ENCODE measurements at regions not wholly inside any gene's neighbourhood (a gene's known extent, or its start where the extent isn't known, plus 50 kb on each side); places are given as distances from the start of the nearest gene placed in this dataset.

DNA sequence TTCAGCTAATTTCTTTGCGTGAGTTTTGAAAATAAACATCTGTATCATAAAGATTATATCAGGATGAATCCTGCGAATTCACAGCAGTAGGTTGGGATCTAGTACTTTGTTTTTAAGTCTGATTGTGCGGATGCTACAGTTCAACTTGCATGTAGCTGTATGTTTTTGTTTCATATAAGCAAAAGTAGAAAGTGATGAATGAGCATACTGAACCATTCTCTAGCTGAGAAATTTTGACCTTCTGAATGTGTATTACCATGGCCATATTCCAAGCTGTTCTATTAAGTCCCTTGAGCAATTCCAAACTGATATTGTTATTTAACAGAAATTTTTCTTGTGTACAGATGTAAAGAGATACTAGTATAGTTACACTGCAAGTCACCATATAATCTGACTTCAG is 358.8 kb upstream of the MEOX2 start:
- Histone ChIP-seq H3K9me1 (ENCODE audit: control insufficient read depth, insufficient read depth, low read length) (no peaks in the 10 kb centered on the region), H3K4me3 (no peak overlapping the region), H3K4me1 (replicated peaks in 1 of 2; ENCODE audit: control insufficient read depth in 2 of 2, insufficient read depth in 2 of 2, low read length in 2 of 2) (no peaks in the 10 kb centered on the region), H4K20me1 (replicated peaks; ENCODE audit: control insufficient read depth, insufficient read depth, low read length) (no peaks in the 10 kb centered on the region), H3K27me3 (ENCODE audit: control insufficient read depth in 2 of 2, insufficient read depth in 2 of 2, low read length in 2 of 2) (no peaks in the 10 kb centered on the region; a peak in 1 of 5 replicates), H3K9ac (ENCODE audit: insufficient read depth in 1 of 2, low read depth in 2 of 2, low read length in 2 of 2) (no peak overlapping the region), H3K36me3 (ENCODE audit: control insufficient read depth, insufficient read depth, low read length) (no peaks in the 10 kb centered on the region), H2AFZ (ENCODE audit: low read depth, low read length) (no peak overlapping the region), H3K9me3 (replicated peaks; ENCODE audit: control insufficient read depth, insufficient read depth, low read depth, low read length) (no peaks in the 10 kb centered on the region), H3K4me2 (ENCODE audit: insufficient read depth, low read length) (no peak overlapping the region), H3K79me2 (ENCODE audit: control insufficient read depth, insufficient read depth, low read length) (no peaks in the 10 kb centered on the region), H3K27ac (ENCODE audit: extremely low read depth, low read depth, low read length) (no peak overlapping the region)
- intact Hi-C loops (cut with micrococcal nuclease) (no loop called here), in situ Hi-C loops (cut with MboI) (no loop called here)
- 3% methylated on average over 3 of the region's 3 CpGs for WGBS (ENCODE audit: insufficient coverage, low coverage, missing lambda C conversion rate)
- FAIRE-seq (no peak), DNase-seq (ENCODE audit: extremely low read depth in 1 of 4, low spot score in 3 of 4) (no peak), ATAC-seq (no peak)
- ChIA-PET POLR2A (interaction anchor here (0.6 kb wide), 1 partner anchor 9 kb away, joined by 4 read pairs; no protein-coding TSS in a partner anchor), CTCF (ENCODE audit: low intra/inter-chr PET ratio) (no interaction called here)
- no TSS peak for BruUV-seq (replicated peaks)
- TF ChIP-seq NFYB (IDR thresholded peaks at IDR 0.05; ENCODE audit: extremely low read depth, insufficient read length) (no peak), ADNP (tag; IDR thresholded peaks at IDR 0.05) (no peak), HMGN3 (IDR thresholded peaks at IDR 0.05; ENCODE audit: borderline replicate concordance, extremely low read depth, insufficient read length, low read depth, low read length) (no peak)

DNA sequence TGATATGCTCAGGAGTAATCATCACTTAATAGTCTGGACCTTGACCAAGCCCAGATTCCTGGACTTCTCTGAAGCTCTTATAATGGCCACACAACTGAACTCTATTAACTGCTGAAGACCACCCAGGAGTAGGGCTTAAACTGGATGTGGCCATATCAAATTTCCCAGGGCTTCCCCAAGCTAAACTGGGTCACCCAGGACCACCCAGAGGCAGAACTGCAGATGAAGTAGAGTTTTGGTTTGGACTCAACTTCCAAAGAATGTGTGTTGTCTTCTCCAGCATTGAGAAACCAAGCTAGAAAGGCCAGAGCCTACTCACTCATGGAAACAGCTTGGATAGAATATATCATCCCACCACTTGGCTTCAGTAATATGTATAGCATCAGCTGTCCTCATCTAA is 358.2 kb upstream of the MEOX2 start:
- H3K27ac ChIP-seq (ENCODE audit: extremely low read depth, low read depth, low read length) = no peak overlapping the region
- no peak for FAIRE-seq
- ATAC-seq = no peak
- no peaks in the 10 kb centered on the region; a peak in 1 of 5 replicates for H3K27me3 ChIP-seq (ENCODE audit: control insufficient read depth in 2 of 2, insufficient read depth in 2 of 2, low read length in 2 of 2)
- H3K4me3 ChIP-seq = no peak overlapping the region
- H3K4me1 ChIP-seq (replicated peaks in 1 of 2; ENCODE audit: control insufficient read depth in 2 of 2, insufficient read depth in 2 of 2, low read length in 2 of 2) = no peaks in the 10 kb centered on the region
- ChIA-PET CTCF (ENCODE audit: low intra/inter-chr PET ratio) (no interaction called here), POLR2A (interaction anchor here (0.6 kb wide), 1 partner anchor 8 kb away, joined by 4 read pairs; no protein-coding TSS in a partner anchor)
- BruUV-seq (replicated peaks) = no TSS peak
- H3K9me1 ChIP-seq (ENCODE audit: control insufficient read depth, insufficient read depth, low read length) = no peaks in the 10 kb centered on the region
- no peak for DNase-seq (ENCODE audit: extremely low read depth in 1 of 4, low spot score in 3 of 4)
- H3K4me2 ChIP-seq (ENCODE audit: insufficient read depth, low read length) = no peak overlapping the region
- no peaks in the 10 kb centered on the region for H4K20me1 ChIP-seq (replicated peaks; ENCODE audit: control insufficient read depth, insufficient read depth, low read length)
- no peaks in the 10 kb centered on the region for H3K9me3 ChIP-seq (replicated peaks; ENCODE audit: control insufficient read depth, insufficient read depth, low read depth, low read length)
- H2AFZ ChIP-seq (ENCODE audit: low read depth, low read length) = no peak overlapping the region
- in situ Hi-C loops (cut with MboI) (no loop called here), intact Hi-C loops (cut with micrococcal nuclease) (no loop called here)
- H3K79me2 ChIP-seq (ENCODE audit: control insufficient read depth, insufficient read depth, low read length) = no peaks in the 10 kb centered on the region
- no peak overlapping the region for H3K9ac ChIP-seq (ENCODE audit: insufficient read depth in 1 of 2, low read depth in 2 of 2, low read length in 2 of 2)
- H3K36me3 ChIP-seq (ENCODE audit: control insufficient read depth, insufficient read depth, low read length) = no peaks in the 10 kb centered on the region
- TF ChIP-seq RNF2 (IDR thresholded peaks at IDR 0.05) (no peak), HDAC3 (IDR thresholded peaks at IDR 0.05; ENCODE audit: borderline replicate concordance, partially characterized antibody) (no peak), TAF1 (IDR thresholded peaks at IDR 0.05; ENCODE audit: control insufficient read depth, extremely low read depth, insufficient read depth, low read length, severe bottlenecking) (no peak), ZNF41 (CRISPR knock-in tag; conservative IDR thresholded peaks at IDR 0.05) (no peak), SETDB1 (IDR thresholded peaks at IDR 0.05; ENCODE audit: low read length) (no peak), FOXA3 (CRISPR knock-in tag; conservative IDR thresholded peaks at IDR 0.05 in 1 of 2, IDR thresholded peaks at IDR 0.05 in 1 of 2) (no peak), MXI1 (IDR thresholded peaks at IDR 0.05; ENCODE audit: low read depth, low read length) (no peak), MCM3 (IDR thresholded peaks at IDR 0.05) (no peak), KHSRP (IDR thresholded peaks at IDR 0.05) (no peak), HEY1 (CRISPR knock-in tag; IDR thresholded peaks at IDR 0.05; ENCODE audit: borderline replicate concordance) (no peak), THRAP3 (IDR thresholded peaks at IDR 0.05; ENCODE audit: borderline replicate concordance) (no peak)
- TF ChIP-seq, protein P1, sequence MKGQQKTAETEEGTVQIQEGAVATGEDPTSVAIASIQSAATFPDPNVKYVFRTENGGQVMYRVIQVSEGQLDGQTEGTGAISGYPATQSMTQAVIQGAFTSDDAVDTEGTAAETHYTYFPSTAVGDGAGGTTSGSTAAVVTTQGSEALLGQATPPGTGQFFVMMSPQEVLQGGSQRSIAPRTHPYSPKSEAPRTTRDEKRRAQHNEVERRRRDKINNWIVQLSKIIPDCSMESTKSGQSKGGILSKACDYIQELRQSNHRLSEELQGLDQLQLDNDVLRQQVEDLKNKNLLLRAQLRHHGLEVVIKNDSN (CRISPR knock-in tag; IDR thresholded peaks at IDR 0.05) = no peak
- TF ChIP-seq, protein P2, sequence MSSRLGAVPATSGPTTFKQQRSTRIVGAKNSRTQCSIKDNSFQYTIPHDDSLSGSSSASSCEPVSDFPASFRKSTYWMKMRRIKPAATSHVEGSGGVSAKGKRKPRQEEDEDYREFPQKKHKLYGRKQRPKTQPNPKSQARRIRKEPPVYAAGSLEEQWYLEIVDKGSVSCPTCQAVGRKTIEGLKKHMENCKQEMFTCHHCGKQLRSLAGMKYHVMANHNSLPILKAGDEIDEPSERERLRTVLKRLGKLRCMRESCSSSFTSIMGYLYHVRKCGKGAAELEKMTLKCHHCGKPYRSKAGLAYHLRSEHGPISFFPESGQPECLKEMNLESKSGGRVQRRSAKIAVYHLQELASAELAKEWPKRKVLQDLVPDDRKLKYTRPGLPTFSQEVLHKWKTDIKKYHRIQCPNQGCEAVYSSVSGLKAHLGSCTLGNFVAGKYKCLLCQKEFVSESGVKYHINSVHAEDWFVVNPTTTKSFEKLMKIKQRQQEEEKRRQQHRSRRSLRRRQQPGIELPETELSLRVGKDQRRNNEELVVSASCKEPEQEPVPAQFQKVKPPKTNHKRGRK (tag; IDR thresholded peaks at IDR 0.05) = no peak
